ENCODE measurements at regions not wholly inside any gene's neighbourhood (a gene's known extent, or its start where the extent isn't known, plus 50 kb on each side); places are given as distances from the start of the nearest gene placed in this dataset.

DNA sequence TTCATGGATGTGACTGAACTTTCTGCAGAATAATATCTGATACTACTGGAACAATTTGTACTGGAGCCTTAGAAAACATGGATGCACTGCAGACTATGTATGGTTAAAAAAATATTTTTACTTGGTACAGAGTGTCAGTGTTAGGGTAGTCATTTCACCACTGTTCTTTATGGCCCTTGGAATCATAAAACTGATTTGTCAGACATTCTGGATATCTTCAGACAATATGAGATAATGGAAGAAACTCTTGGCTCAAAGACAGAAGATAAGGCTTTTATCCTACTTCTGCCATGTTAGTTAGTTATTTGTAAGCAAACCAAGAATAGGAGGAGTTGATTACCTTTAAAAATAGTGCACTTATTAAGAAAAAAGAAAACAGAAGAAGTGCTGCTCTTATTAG lies 209.4 kb downstream of the LRIG3 start:
- H3K4me3 Mint-ChIP-seq, result no peak overlapping the region
- no peaks in the 10 kb centered on the region for H3K27me3 Mint-ChIP-seq
- H3K27ac Mint-ChIP-seq, result no peak overlapping the region
- peaks cover 17% of the 10 kb centered on the region for H3K9me3 Mint-ChIP-seq
- no peak for ATAC-seq
- intact Hi-C loops (cut with micrococcal nuclease), result no loop called here
- TF ChIP-seq, protein P1, sequence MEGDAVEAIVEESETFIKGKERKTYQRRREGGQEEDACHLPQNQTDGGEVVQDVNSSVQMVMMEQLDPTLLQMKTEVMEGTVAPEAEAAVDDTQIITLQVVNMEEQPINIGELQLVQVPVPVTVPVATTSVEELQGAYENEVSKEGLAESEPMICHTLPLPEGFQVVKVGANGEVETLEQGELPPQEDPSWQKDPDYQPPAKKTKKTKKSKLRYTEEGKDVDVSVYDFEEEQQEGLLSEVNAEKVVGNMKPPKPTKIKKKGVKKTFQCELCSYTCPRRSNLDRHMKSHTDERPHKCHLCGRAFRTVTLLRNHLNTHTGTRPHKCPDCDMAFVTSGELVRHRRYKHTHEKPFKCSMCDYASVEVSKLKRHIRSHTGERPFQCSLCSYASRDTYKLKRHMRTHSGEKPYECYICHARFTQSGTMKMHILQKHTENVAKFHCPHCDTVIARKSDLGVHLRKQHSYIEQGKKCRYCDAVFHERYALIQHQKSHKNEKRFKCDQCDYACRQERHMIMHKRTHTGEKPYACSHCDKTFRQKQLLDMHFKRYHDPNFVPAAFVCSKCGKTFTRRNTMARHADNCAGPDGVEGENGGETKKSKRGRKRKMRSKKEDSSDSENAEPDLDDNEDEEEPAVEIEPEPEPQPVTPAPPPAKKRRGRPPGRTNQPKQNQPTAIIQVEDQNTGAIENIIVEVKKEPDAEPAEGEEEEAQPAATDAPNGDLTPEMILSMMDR (IDR thresholded peaks at IDR 0.05), result no peak
- POLR2A ChIA-PET, result no interaction called here
- no peaks in the 10 kb centered on the region for H3K4me1 Mint-ChIP-seq (ENCODE audit: low read depth)
- CTCF ChIA-PET, result no interaction called here
- DNase-seq, result no peak
- H3K36me3 Mint-ChIP-seq (ENCODE audit: low read depth), result no peaks in the 10 kb centered on the region

DNA sequence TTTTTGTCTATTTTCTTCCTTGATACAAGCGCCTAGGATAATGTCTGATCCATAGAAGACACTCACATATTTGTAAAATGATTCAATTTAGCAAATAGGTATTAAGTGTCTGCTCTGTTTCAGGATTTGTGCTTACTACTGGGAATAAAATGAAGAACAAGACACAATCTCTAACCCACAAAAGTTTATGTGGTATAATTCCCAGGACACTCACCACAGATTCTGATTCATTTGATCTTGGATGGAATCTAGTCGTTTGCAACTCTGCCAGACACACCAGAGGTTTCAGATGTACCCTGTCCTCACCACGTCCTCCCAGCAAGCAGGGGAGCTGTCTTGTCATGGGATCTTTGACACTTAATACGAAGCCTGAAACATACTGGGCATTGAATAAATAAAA lies 208.3 kb downstream of the LRIG3 start:
- Mint-ChIP-seq H3K4me3 (no peak overlapping the region), H3K4me1 (ENCODE audit: low read depth) (no peaks in the 10 kb centered on the region), H3K36me3 (ENCODE audit: low read depth) (no peaks in the 10 kb centered on the region), H3K27me3 (no peaks in the 10 kb centered on the region), H3K27ac (no peak overlapping the region), H3K9me3 (peaks cover 16% of the 10 kb centered on the region)
- intact Hi-C loops (cut with micrococcal nuclease), result no loop called here
- ChIA-PET CTCF (no interaction called here), POLR2A (no interaction called here)
- no peak for ATAC-seq
- TF ChIP-seq, protein P1 (IDR thresholded peaks at IDR 0.05), result no peak
- no peak for DNase-seq

DNA sequence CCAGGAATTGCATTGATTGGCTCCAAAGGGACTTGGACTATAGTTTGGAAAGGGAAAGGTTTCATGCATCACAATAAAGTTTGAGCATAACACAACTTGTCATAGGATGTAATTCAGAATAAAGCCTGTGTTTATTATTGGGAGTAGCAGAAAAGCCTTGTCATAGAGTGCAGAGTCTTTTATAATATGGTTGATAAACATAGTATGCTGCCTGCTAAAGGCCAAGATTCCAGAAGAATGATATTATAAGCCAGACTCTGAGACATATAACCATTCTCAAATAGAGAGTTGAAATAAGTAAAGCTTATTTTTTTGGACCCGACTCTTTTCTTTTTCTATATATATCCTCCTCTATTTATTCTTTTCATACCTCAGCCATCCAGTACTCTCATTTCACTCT lies 207.3 kb downstream of the LRIG3 start:
- H3K4me3 Mint-ChIP-seq, result no peak overlapping the region
- peaks cover 10% of the 10 kb centered on the region for H3K9me3 Mint-ChIP-seq
- TF ChIP-seq, protein P1 (IDR thresholded peaks at IDR 0.05), result no peak
- CTCF ChIA-PET, result no interaction called here
- H3K27ac Mint-ChIP-seq, result no peak overlapping the region
- intact Hi-C loops (cut with micrococcal nuclease), result no loop called here
- no peaks in the 10 kb centered on the region for H3K36me3 Mint-ChIP-seq (ENCODE audit: low read depth)
- no peak for ATAC-seq
- no peaks in the 10 kb centered on the region for H3K27me3 Mint-ChIP-seq
- H3K4me1 Mint-ChIP-seq (ENCODE audit: low read depth), result no peaks in the 10 kb centered on the region
- no peak for DNase-seq
- POLR2A ChIA-PET, result no interaction called here

DNA sequence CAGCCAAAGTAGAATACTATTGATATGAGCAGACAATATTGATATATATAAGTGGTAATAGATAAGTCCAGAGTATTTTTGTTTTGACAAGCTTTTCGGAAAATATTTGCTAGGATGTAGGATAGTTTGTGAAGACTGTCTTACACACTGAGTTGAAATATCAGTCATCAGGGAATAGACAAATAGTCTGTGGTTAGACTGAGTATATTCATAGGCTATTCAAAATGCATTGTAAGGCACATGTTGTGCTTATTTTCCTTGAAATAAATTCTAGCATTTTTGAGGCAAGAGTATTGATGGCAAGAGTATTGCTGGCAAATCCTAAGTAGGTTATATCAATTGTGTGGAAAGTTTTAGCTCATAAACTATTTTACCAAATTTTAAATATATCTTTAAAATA lies 201.1 kb downstream of the LRIG3 start:
- Mint-ChIP-seq H3K4me3 (no peak overlapping the region), H3K9me3 (no peaks in the 10 kb centered on the region), H3K4me1 (ENCODE audit: low read depth) (no peaks in the 10 kb centered on the region), H3K27me3 (no peaks in the 10 kb centered on the region), H3K27ac (no peak overlapping the region), H3K36me3 (ENCODE audit: low read depth) (no peaks in the 10 kb centered on the region)
- TF ChIP-seq, protein P1 (IDR thresholded peaks at IDR 0.05), result no peak
- ChIA-PET CTCF (no interaction called here), POLR2A (no interaction called here)
- ATAC-seq (no peak), DNase-seq (no peak)
- intact Hi-C loops (cut with micrococcal nuclease), result no loop called here

DNA sequence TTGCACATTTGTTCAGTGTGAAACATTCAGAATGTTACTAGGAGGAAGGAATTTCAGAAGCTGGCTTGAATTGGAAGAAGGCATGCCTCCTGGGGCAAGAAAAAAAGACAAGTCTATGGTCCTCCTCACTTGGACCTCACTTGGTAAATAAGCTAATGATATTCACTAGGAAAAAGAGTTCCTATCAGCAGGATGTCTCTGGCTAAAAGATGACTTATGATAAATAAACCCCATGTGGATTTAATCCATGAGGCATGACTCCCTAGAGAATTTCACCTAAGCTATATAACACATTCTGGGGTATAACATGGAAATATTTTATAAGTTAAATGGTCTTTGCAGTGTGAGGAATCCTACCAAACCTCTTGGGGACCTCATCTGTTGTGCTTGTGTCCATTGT lies 199.9 kb downstream of the LRIG3 start:
- CTCF ChIA-PET, result no interaction called here
- no peak for DNase-seq
- Mint-ChIP-seq H3K9me3 (no peaks in the 10 kb centered on the region), H3K4me3 (no peak overlapping the region), H3K27ac (no peak overlapping the region), H3K36me3 (ENCODE audit: low read depth) (no peaks in the 10 kb centered on the region), H3K4me1 (ENCODE audit: low read depth) (no peaks in the 10 kb centered on the region), H3K27me3 (no peaks in the 10 kb centered on the region)
- intact Hi-C loops (cut with micrococcal nuclease), result no loop called here
- ATAC-seq, result no peak
- POLR2A ChIA-PET, result no interaction called here
- TF ChIP-seq, protein P1 (IDR thresholded peaks at IDR 0.05), result no peak
